ENCODE measurements at regions not wholly inside any gene's neighbourhood (a gene's known extent, or its start where the extent isn't known, plus 50 kb on each side); places are given as distances from the start of the nearest gene placed in this dataset.

DNA sequence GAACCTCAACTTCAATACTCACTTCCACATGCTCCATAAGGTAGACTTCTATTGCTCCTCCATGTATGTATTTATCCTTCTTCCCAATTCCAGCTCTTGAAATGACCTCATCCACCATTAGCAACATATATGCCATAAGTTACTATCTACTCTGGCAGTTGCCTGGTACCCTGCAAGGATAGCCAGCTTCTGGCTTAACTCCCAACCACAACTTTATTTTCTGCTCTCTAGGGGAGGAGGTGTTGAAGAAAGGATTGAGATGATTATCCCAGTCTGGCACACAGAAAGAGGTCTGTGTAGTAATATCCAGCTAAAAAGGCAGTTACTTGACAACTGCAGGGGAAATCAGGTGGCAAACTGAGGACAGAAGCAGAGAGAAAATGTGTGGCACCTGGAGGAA lies 71.5 kb upstream of the MDM1 start:
- no peak for TF ChIP-seq POLR2A (IDR thresholded peaks at IDR 0.05; ENCODE audit: low read length)
- TF ChIP-seq GATA1 (IDR thresholded peaks at IDR 0.05; ENCODE audit: low read depth, low read length): no peak

All from erythroblast (primary cell).